CD4-positive, alpha-beta T cell treated with Interleukin-6 at 100 ng/mL for 8 hours (primary cell): ENCODE measurements at regions not wholly inside any gene's neighbourhood (a gene's known extent, or its start where the extent isn't known, plus 50 kb on each side); places are given as distances from the start of the nearest gene placed in this dataset.

Experiments used
- DNase-seq: peaks from one replicate; pipeline ENCODE4 v3.0.0-alpha.2; 2020; ENCODE audit warnings: mixed read lengths, low spot score

- DNase-seq, result no peak
These were observed 111.1 kb upstream of the SLC66A3 start for GRCh38 chr2:11044201-11044600.

- no peak for DNase-seq
These were observed 110.0 kb upstream of the SLC66A3 start for GRCh38 chr2:11045294-11045693.

- no peak for DNase-seq
These were observed 106.8 kb upstream of the SLC66A3 start for GRCh38 chr2:11048335-11049008.

GRCh38 chr2:11050565-11050964 lies 104.7 kb upstream of the SLC66A3 start:
- DNase-seq, result no peak

- DNase-seq, result no peak
These were observed 104.0 kb upstream of the SLC66A3 start for GRCh38 chr2:11051280-11051679.

GRCh38 chr2:11053546-11053945 lies 101.7 kb upstream of the SLC66A3 start:
- DNase-seq, result no peak

- no peak for DNase-seq
These were observed 100.2 kb upstream of the SLC66A3 start for GRCh38 chr2:11054783-11055678.

GRCh38 chr2:11055679-11056215 lies 99.5 kb upstream of the SLC66A3 start:
- no peak for DNase-seq

- no peak for DNase-seq
These were observed 98.7 kb upstream of the SLC66A3 start for GRCh38 chr2:11056614-11057013.

- no peak for DNase-seq
These were observed 98.2 kb upstream of the SLC66A3 start for GRCh38 chr2:11057031-11057430.

GRCh38 chr2:11058129-11058528 lies 97.1 kb upstream of the SLC66A3 start:
- no peak for DNase-seq

GRCh38 chr2:11060376-11061169 lies 94.7 kb upstream of the SLC66A3 start:
- DNase-seq, result no peak

GRCh38 chr2:11065833-11066485 lies 89.3 kb upstream of the SLC66A3 start:
- no peak for DNase-seq

- DNase-seq, result no peak
These were observed 87.8 kb upstream of the SLC66A3 start for GRCh38 chr2:11067221-11068078.

- DNase-seq, result no peak
These were observed 87.1 kb upstream of the SLC66A3 start for GRCh38 chr2:11068079-11068741.

- no peak for DNase-seq
These were observed 86.3 kb upstream of the SLC66A3 start for GRCh38 chr2:11068856-11069526.

- no peak for DNase-seq
These were observed 85.6 kb upstream of the SLC66A3 start for GRCh38 chr2:11069566-11070185.

- DNase-seq, result no peak
These were observed 84.1 kb upstream of the SLC66A3 start for GRCh38 chr2:11071211-11071610.

GRCh38 chr2:11071939-11072338 lies 83.3 kb upstream of the SLC66A3 start:
- DNase-seq, result no peak
